Spleen (tissue), 11 donors: ENCODE measurements at regions not wholly inside any gene's neighbourhood (a gene's known extent, or its start where the extent isn't known, plus 50 kb on each side); places are given as distances from the start of the nearest gene placed in this dataset.

Source experiments
- DNase-seq: peaks from one replicate; pipeline ENCODE4 v3.0.0-alpha.2; 2020
- H3K27ac ChIP-seq, 8 donors: fragments of 200-600 bp; sonication (generic) in 7 of 8; 1 replicate in 4 of 8; 2 replicates in 4 of 8; pipeline versions ENCODE4 v1.5.0 to v1.8.0; 2016 to 2021; ENCODE audit warnings: inconsistent platforms in 4 of 8, mild to moderate bottlenecking in 4 of 8, moderate library complexity in 1 of 8
- H3K27me3 ChIP-seq, 7 donors: fragments of 200-600 bp; sonication (generic) in 6 of 7; replicated peaks in 1 of 7; 1 replicate in 4 of 7; 2 replicates in 3 of 7; pipeline versions ENCODE4 v1.5.0 to v1.8.0; 2016 to 2021; ENCODE audit warnings: inconsistent platforms in 3 of 7, mild to moderate bottlenecking in 1 of 7
- H3K36me3 ChIP-seq, 6 donors: fragments of 200-600 bp; sonication (generic) in 5 of 6; 1 replicate in 4 of 6; 2 replicates in 2 of 6; pipeline versions ENCODE4 v1.5.0 to v1.8.0; 2016 to 2021; ENCODE audit warnings: inconsistent platforms in 2 of 6
- H3K4me1 ChIP-seq, 6 donors: fragments of 200-600 bp; sonication (generic) in 5 of 6; 1 replicate in 3 of 6; 2 replicates in 3 of 6; pipeline versions ENCODE4 v1.5.0 to v1.8.0; 2016 to 2021; ENCODE audit warnings: inconsistent platforms in 3 of 6
- H3K4me3 ChIP-seq, 8 donors: fragments of 200-600 bp; sonication (generic) in 7 of 8; 1 replicate in 4 of 8; 2 replicates in 4 of 8; pipeline versions ENCODE4 v1.5.0 to v1.8.0; 2016 to 2021; ENCODE audit warnings: inconsistent platforms in 4 of 8, mild to moderate bottlenecking in 4 of 8, moderate library complexity in 2 of 8
- H3K9me3 ChIP-seq, 8 donors: fragments of 200-600 bp; sonication (generic) in 7 of 8; 1 replicate in 4 of 8; 2 replicates in 4 of 8; pipeline versions ENCODE4 v1.5.0 to v1.8.0; 2016 to 2021; ENCODE audit warnings: inconsistent platforms in 4 of 8
- POLR2A ChIP-seq, 3 donors: fragments of 450-650 bp; IDR thresholded peaks; one replicate each; pipeline ENCODE4 v1.5.1; 2017; ENCODE audit warnings: antibody characterized with exemption in 3 of 3, mild to moderate bottlenecking in 1 of 3
- POLR2AphosphoS5 ChIP-seq, 3 donors: sonication (generic); formaldehyde crosslinking; IDR thresholded peaks; one replicate each; pipeline ENCODE4 v1.5.1; 2017; ENCODE audit warnings: antibody characterized with exemption in 3 of 3
- WGBS, 5 donors: extraction: QIAGEN DNeasy Blood & Tissue Kit in 3 of 5; methylation state at CpG; one replicate each; pipeline versions ENCODE4 v1.1.5 to v1.1.7; 2013 to 2018; 5-methylcytosine and 5-hydroxymethylcytosine counted together
- intact Hi-C: fragments of 100-400 bp; cut with DNase I; formaldehyde crosslinking; loops from one replicate; pipeline ENCODE4 v1.15.0; 2023; ENCODE audit warnings: low total_unique reads
- TF ChIP-seq, protein P1 (sequence below), 11 experiments: fragments of 200-600 bp in 7 of 11; fragments of 450-650 bp in 4 of 11; sonication (generic) in 4 of 11; IDR thresholded peaks in 8 of 11; conservative IDR thresholded peaks in 3 of 11; 1 replicate in 7 of 11; 2 replicates in 4 of 11; pipeline versions ENCODE4 v1.4.0 to v1.8.0; 2016 to 2021; ENCODE audit warnings: antibody characterized with exemption in 11 of 11, inconsistent platforms in 4 of 11, mild to moderate bottlenecking in 1 of 11
- donor health status: healthy with polysubstance abuse.
- donor health status: DM: no; HTN: no; CAD: no; lungs with moderate emphysema.
- donor health status: DM: no; HTN: no; CAD: no.
- donor health status: Bipolar disorder and iron deficiency.
- donor health status: healthy.
- donor health status: DM: no; HTN: no; CAD: no.
- donor health status: DM: yes; HTN: yes; CAD: no.

DNA sequence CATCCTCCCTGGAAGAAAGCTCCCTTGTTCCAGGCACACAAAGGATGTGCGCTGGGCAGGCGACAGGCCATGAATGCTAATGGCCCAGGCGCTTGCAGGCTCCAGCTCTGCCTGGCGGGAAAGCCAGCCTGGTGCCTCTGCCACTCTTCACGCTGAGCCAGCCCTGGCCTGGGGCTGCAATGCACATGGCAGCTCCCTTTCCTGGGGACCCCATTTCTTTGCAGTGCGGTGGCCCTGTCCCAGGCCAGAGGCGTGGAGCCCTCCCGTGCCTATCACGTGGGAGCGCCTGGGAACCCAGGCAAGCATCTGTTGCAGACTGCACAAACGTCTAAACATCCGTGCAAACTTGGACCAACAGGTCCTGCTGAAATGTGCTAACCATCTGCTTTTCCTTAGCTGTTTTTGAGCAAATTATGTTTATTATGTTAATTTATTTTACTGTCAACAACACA lies 152.1 kb upstream of the LYZL2 start:
- Histone ChIP-seq H3K36me3 (no peaks in the 10 kb centered on the region), H3K4me3 (no peak overlapping the region), H3K9me3 (no peaks in the 10 kb centered on the region), H3K27me3 (peaks cover 0 to 10% (median 0%) of the 10 kb centered on the region in 7 donors), H3K27ac (no peak overlapping the region), H3K4me1 (peaks cover 3 to 35% (median 29%) of the 10 kb centered on the region in 6 donors)
- 85 to 97% (median 94%) methylated on average over 11 to 12 of the region's 12 CpGs for WGBS, 5 donors
- DNase-seq = no peak
- TF ChIP-seq, protein P1, sequence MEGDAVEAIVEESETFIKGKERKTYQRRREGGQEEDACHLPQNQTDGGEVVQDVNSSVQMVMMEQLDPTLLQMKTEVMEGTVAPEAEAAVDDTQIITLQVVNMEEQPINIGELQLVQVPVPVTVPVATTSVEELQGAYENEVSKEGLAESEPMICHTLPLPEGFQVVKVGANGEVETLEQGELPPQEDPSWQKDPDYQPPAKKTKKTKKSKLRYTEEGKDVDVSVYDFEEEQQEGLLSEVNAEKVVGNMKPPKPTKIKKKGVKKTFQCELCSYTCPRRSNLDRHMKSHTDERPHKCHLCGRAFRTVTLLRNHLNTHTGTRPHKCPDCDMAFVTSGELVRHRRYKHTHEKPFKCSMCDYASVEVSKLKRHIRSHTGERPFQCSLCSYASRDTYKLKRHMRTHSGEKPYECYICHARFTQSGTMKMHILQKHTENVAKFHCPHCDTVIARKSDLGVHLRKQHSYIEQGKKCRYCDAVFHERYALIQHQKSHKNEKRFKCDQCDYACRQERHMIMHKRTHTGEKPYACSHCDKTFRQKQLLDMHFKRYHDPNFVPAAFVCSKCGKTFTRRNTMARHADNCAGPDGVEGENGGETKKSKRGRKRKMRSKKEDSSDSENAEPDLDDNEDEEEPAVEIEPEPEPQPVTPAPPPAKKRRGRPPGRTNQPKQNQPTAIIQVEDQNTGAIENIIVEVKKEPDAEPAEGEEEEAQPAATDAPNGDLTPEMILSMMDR (IDR thresholded peaks at IDR 0.05 in 8 of 11, conservative IDR thresholded peaks at IDR 0.05 in 3 of 11) = no peak
- no peak for TF ChIP-seq POLR2A (IDR thresholded peaks at IDR 0.05)
- TF ChIP-seq POLR2AphosphoS5 (IDR thresholded peaks at IDR 0.05) = no peak
- intact Hi-C loops = loop anchor here (10.0 kb wide), 3 partner anchors 533 to 1023 kb away; partner anchors contain the start of gene ZEB1

DNA sequence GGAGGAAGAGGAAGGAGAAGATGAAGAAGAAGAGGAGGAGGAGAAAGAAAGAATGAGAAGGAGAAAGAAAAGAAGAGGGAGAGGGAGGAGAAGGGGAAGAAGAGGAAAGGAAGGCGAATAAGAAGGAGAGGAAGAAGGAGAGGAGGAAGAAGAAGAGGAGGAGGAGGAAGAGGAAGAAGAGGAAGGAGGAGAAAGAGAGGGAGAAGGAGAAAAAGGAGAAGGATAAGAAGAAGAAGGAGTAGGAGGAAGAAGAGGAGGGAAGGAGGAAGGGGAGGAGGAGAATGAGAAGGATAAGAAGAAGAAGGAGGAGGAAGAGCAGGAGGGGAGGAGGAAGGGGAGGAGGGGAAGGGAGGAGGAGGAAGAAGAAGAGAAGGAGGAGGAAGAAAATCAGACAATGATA lies 149.2 kb upstream of the LYZL2 start:
- intact Hi-C loops = no loop called here

DNA sequence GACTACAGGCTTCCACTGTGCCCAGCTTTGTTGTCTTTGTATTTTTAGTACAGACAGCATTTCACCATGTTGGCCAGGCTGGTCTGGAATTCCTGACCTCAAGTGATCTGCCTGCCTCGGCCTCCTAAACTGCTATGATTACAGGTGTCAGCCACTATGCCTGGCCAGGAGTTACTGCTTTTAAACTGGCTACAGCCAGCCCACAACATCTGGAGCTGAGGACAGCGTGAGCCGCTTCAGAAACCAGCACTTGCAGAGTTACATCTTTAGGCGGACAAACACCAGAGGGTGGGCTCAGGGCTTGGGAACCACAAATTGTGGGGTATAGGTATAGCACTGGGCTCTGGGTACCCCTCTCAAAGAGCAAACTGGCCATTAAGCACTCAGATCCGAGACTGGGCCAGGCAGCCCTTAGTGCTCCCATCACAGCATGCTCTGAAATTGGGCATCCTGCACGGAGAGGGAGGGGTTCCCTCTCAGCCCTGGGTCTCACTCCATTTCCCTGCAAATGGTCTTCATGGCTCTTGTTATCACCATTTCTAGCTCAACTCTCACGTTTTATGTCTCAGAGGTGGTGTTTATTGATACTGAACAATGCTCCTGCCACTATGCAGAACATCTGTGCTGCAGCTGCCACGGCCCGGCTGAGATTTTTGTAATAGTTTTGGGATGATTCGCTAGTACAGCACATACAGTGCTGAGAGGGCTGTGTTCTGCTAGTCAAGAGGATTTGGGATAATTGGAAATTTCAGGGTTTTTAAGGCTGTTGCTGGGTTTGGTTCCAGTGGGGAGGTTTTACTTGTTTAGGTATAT lies 146.4 kb upstream of the LYZL2 start:
- 70 to 85% (median 77%) methylated on average over 8 to 10 of the region's 10 CpGs for WGBS, 5 donors
- intact Hi-C loops = no loop called here
- DNase-seq = no peak
- H3K27ac ChIP-seq = no peak overlapping the region
- peaks cover 0 to 17% (median 13%) of the 10 kb centered on the region in 8 donors for H3K9me3 ChIP-seq
- TF ChIP-seq, protein P1 (IDR thresholded peaks at IDR 0.05 in 8 of 11, conservative IDR thresholded peaks at IDR 0.05 in 3 of 11) = no peak
- TF ChIP-seq POLR2A (IDR thresholded peaks at IDR 0.05) (no peak), POLR2AphosphoS5 (IDR thresholded peaks at IDR 0.05) (no peak)
- H3K36me3 ChIP-seq = no peaks in the 10 kb centered on the region
- H3K27me3 ChIP-seq = peaks cover 0 to 4% (median 0%) of the 10 kb centered on the region in 7 donors
- H3K4me1 ChIP-seq = no peaks in the 10 kb centered on the region
- H3K4me3 ChIP-seq = no peak overlapping the region

More for the DNA sequence above, 149.2 kb upstream of the LYZL2 start:
- H3K4me3 ChIP-seq = no peak overlapping the region
- H3K4me1 ChIP-seq = peaks cover 0 to 15% (median 10%) of the 10 kb centered on the region in 6 donors
- no peaks in the 10 kb centered on the region for H3K36me3 ChIP-seq
- H3K27me3 ChIP-seq = peaks cover 0 to 4% (median 0%) of the 10 kb centered on the region in 7 donors
- TF ChIP-seq, protein P1 (IDR thresholded peaks at IDR 0.05 in 8 of 11, conservative IDR thresholded peaks at IDR 0.05 in 3 of 11) = no peak
- no peak for TF ChIP-seq POLR2AphosphoS5 (IDR thresholded peaks at IDR 0.05)
- no peak for TF ChIP-seq POLR2A (IDR thresholded peaks at IDR 0.05)
- H3K9me3 ChIP-seq = no peaks in the 10 kb centered on the region
- no peak for DNase-seq
- 0 to 68% (median 5%) methylated on average over 1 of the region's 1 CpG for WGBS, 5 donors
- H3K27ac ChIP-seq = no peak overlapping the region

DNA sequence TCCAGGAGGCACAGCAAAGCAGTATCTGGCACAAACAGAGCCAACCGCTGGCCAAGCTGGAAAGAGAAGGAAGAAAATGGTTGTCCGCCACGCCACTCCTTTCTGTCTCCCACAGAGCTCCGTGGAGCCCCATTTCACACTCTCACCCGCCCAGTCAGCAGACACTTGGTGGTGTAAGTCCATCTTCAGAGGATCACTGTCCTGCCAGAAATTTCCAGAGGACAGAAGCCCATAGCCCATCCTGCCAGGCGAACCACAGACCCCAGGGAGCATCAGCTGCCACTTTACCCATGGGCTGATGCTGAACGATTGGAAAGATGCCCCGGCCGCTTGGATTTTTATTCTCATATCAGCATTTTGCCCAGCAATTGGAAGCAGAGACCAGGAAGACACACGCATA lies 144.7 kb upstream of the LYZL2 start:
- intact Hi-C loops = no loop called here
- no peaks in the 10 kb centered on the region for H3K4me1 ChIP-seq

More for the DNA sequence above, 144.7 kb upstream of the LYZL2 start:
- no peak overlapping the region for H3K27ac ChIP-seq
- no peak for DNase-seq
- WGBS, 5 donors = 90 to 95% (median 93%) methylated on average over 9 to 10 of the region's 10 CpGs
- no peak overlapping the region for H3K4me3 ChIP-seq
- peaks cover 0 to 4% (median 0%) of the 10 kb centered on the region in 7 donors for H3K27me3 ChIP-seq
- peaks cover 6 to 34% (median 30%) of the 10 kb centered on the region in 8 donors for H3K9me3 ChIP-seq
- TF ChIP-seq POLR2AphosphoS5 (IDR thresholded peaks at IDR 0.05) (no peak), POLR2A (IDR thresholded peaks at IDR 0.05) (no peak)
- TF ChIP-seq, protein P1 (IDR thresholded peaks at IDR 0.05 in 8 of 11, conservative IDR thresholded peaks at IDR 0.05 in 3 of 11) = no peak
- no peaks in the 10 kb centered on the region for H3K36me3 ChIP-seq
